ENCODE measurements at regions not wholly inside any gene's neighbourhood (a gene's known extent, or its start where the extent isn't known, plus 50 kb on each side); places are given as distances from the start of the nearest gene placed in this dataset.

DNA sequence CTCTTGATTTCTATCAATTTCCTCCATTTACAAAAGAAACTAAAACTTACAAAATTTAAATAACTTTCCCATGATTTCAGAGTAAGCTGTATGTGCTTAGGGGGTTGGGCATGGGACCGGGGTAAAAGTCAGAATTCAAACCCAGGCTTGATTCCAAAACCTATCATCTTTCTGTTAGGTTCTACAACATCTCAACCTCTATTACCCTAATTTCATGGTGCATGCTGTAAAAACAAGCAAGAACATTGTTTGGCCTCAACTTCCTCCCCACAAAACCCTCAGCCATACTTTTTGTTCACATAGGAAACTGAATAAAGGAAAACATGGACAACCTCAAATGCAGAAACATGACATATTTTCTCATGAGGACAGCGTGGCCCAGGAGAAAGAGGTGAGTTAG lies 59.3 kb downstream of the RDH14 start:
- H3K4me3 ChIP-seq (ENCODE audit: low read length), result no peak overlapping the region
- no peaks in the 10 kb centered on the region for H3K27me3 ChIP-seq (ENCODE audit: control insufficient read depth, low read length)
- H4K20me1 ChIP-seq (ENCODE audit: control insufficient read depth, insufficient read depth, low read depth, low read length), result no peaks in the 10 kb centered on the region
- H3K79me2 ChIP-seq (ENCODE audit: control insufficient read depth, low read length), result no peaks in the 10 kb centered on the region
- H3K27ac ChIP-seq (ENCODE audit: low read depth, low read length), result no peak overlapping the region
- no peaks in the 10 kb centered on the region for H3K9me2 ChIP-seq (replicated peaks; ENCODE audit: control insufficient read depth, low read length)
- H3F3A ChIP-seq (ENCODE audit: control insufficient read depth, insufficient read depth), result no peaks in the 10 kb centered on the region
- no peaks in the 10 kb centered on the region for H3K36me3 ChIP-seq (ENCODE audit: control insufficient read depth, low read length)
- H3K4me2 ChIP-seq (ENCODE audit: low read length), result no peak overlapping the region
- no peaks in the 10 kb centered on the region for H3K4me1 ChIP-seq (ENCODE audit: control insufficient read depth, low read length)
- TF ChIP-seq EZH2phosphoT487 (IDR thresholded peaks at IDR 0.05; ENCODE audit: borderline replicate concordance, low read length), result no peak
- TF ChIP-seq, protein P1, sequence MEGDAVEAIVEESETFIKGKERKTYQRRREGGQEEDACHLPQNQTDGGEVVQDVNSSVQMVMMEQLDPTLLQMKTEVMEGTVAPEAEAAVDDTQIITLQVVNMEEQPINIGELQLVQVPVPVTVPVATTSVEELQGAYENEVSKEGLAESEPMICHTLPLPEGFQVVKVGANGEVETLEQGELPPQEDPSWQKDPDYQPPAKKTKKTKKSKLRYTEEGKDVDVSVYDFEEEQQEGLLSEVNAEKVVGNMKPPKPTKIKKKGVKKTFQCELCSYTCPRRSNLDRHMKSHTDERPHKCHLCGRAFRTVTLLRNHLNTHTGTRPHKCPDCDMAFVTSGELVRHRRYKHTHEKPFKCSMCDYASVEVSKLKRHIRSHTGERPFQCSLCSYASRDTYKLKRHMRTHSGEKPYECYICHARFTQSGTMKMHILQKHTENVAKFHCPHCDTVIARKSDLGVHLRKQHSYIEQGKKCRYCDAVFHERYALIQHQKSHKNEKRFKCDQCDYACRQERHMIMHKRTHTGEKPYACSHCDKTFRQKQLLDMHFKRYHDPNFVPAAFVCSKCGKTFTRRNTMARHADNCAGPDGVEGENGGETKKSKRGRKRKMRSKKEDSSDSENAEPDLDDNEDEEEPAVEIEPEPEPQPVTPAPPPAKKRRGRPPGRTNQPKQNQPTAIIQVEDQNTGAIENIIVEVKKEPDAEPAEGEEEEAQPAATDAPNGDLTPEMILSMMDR (IDR thresholded peaks at IDR 0.05; ENCODE audit: low read depth, low read length, poor library complexity, severe bottlenecking), result no peak
- no peaks in the 10 kb centered on the region for H3K9me3 ChIP-seq (ENCODE audit: control insufficient read depth, insufficient read depth, low read length)

DNA sequence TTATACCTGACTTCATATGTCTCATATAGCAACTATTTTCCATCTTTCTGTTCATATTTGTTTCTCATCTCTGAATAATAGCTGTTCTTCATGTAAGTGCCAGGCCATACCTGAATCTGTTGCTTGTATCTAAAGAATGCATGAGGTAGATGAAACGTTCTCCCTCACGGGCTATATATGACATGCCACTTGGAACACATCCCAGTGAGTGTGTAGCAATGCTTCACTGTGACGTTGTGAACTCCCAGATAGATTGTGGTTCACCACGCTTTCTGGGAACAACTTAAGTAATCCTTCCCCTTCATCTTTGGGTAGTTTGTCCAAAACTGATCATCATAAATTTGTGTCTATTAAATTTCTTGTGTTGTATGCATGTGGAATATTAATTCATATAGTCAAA lies 60.1 kb downstream of the RDH14 start:
- H3K79me2 ChIP-seq (ENCODE audit: control insufficient read depth, low read length), result no peaks in the 10 kb centered on the region
- no peak overlapping the region for H3K4me2 ChIP-seq (ENCODE audit: low read length)
- no peak overlapping the region for H3K4me3 ChIP-seq (ENCODE audit: low read length)
- no peaks in the 10 kb centered on the region for H3K27me3 ChIP-seq (ENCODE audit: control insufficient read depth, low read length)
- no peak overlapping the region for H3K27ac ChIP-seq (ENCODE audit: low read depth, low read length)
- no peaks in the 10 kb centered on the region for H3K4me1 ChIP-seq (ENCODE audit: control insufficient read depth, low read length)
- no peaks in the 10 kb centered on the region for H3K9me2 ChIP-seq (replicated peaks; ENCODE audit: control insufficient read depth, low read length)
- H3K9me3 ChIP-seq (ENCODE audit: control insufficient read depth, insufficient read depth, low read length), result no peaks in the 10 kb centered on the region
- no peaks in the 10 kb centered on the region for H4K20me1 ChIP-seq (ENCODE audit: control insufficient read depth, insufficient read depth, low read depth, low read length)
- H3F3A ChIP-seq (ENCODE audit: control insufficient read depth, insufficient read depth), result no peaks in the 10 kb centered on the region
- TF ChIP-seq, protein P1 (IDR thresholded peaks at IDR 0.05; ENCODE audit: low read depth, low read length, poor library complexity, severe bottlenecking), result no peak
- no peak for TF ChIP-seq EZH2phosphoT487 (IDR thresholded peaks at IDR 0.05; ENCODE audit: borderline replicate concordance, low read length)
- H3K36me3 ChIP-seq (ENCODE audit: control insufficient read depth, low read length), result no peaks in the 10 kb centered on the region

DNA sequence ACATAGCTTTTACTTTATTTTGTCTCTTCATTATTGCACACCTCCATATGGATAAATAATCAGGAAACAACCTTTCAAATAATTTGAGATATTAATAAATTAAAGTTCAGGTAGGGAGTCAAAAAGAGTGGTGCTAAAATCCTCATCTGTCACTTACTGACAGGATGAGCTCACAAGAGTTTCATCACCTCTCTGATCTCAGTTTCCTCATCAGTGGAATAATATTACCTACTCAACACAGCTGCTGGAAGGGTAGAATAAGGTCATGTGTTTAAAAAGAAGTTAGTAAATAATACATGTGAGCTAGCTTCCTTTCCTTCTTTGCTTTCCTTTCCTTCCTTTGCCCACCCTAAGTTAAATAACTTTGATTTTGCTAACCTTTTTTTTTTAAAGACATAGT lies 61.9 kb downstream of the RDH14 start:
- Histone ChIP-seq H3K4me2 (ENCODE audit: low read length) (no peak overlapping the region), H3F3A (ENCODE audit: control insufficient read depth, insufficient read depth) (no peaks in the 10 kb centered on the region), H3K36me3 (ENCODE audit: control insufficient read depth, low read length) (no peaks in the 10 kb centered on the region), H3K9me2 (replicated peaks; ENCODE audit: control insufficient read depth, low read length) (no peaks in the 10 kb centered on the region), H3K4me1 (ENCODE audit: control insufficient read depth, low read length) (no peaks in the 10 kb centered on the region), H4K20me1 (ENCODE audit: control insufficient read depth, insufficient read depth, low read depth, low read length) (no peaks in the 10 kb centered on the region), H3K27me3 (ENCODE audit: control insufficient read depth, low read length) (peaks cover 4% of the 10 kb centered on the region), H3K4me3 (ENCODE audit: low read length) (no peak overlapping the region), H3K27ac (ENCODE audit: low read depth, low read length) (no peak overlapping the region), H3K9me3 (ENCODE audit: control insufficient read depth, insufficient read depth, low read length) (no peaks in the 10 kb centered on the region), H3K79me2 (ENCODE audit: control insufficient read depth, low read length) (no peaks in the 10 kb centered on the region)
- TF ChIP-seq, protein P1 (IDR thresholded peaks at IDR 0.05; ENCODE audit: low read depth, low read length, poor library complexity, severe bottlenecking), result no peak
- TF ChIP-seq EZH2phosphoT487 (IDR thresholded peaks at IDR 0.05; ENCODE audit: borderline replicate concordance, low read length), result no peak

DNA sequence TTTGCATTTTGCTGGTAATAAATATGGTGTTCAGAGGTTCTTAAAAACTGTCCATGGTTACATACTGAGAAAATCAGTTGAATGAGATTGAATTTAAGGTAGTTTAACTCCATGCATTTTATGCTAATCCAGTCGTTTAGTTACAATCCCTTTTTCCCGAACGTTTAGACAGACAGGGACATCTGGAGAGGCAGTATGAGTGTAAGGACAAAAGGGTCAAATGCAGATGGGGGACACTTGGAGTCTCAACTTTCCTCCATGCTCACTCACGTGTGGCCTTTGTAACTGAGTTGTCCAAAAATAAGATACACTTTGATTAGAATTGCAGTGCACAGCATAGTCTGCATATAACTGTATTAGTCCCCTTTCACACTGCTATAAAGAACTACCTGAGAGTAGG lies 63.9 kb downstream of the RDH14 start:
- no peaks in the 10 kb centered on the region for H3K9me3 ChIP-seq (ENCODE audit: control insufficient read depth, insufficient read depth, low read length)
- no peaks in the 10 kb centered on the region for H3K79me2 ChIP-seq (ENCODE audit: control insufficient read depth, low read length)
- H3K36me3 ChIP-seq (ENCODE audit: control insufficient read depth, low read length), result no peaks in the 10 kb centered on the region
- no peak overlapping the region for H3K4me2 ChIP-seq (ENCODE audit: low read length)
- no peaks in the 10 kb centered on the region for H3F3A ChIP-seq (ENCODE audit: control insufficient read depth, insufficient read depth)
- H3K4me3 ChIP-seq (ENCODE audit: low read length), result no peak overlapping the region
- no peaks in the 10 kb centered on the region for H3K4me1 ChIP-seq (ENCODE audit: control insufficient read depth, low read length)
- H3K27me3 ChIP-seq (ENCODE audit: control insufficient read depth, low read length), result peaks cover 4% of the 10 kb centered on the region
- H3K27ac ChIP-seq (ENCODE audit: low read depth, low read length), result no peak overlapping the region
- no peak for TF ChIP-seq EZH2phosphoT487 (IDR thresholded peaks at IDR 0.05; ENCODE audit: borderline replicate concordance, low read length)
- TF ChIP-seq, protein P1 (IDR thresholded peaks at IDR 0.05; ENCODE audit: low read depth, low read length, poor library complexity, severe bottlenecking), result no peak
- no peaks in the 10 kb centered on the region for H3K9me2 ChIP-seq (replicated peaks; ENCODE audit: control insufficient read depth, low read length)
- no peaks in the 10 kb centered on the region for H4K20me1 ChIP-seq (ENCODE audit: control insufficient read depth, insufficient read depth, low read depth, low read length)
